GM04504 (cell line): ENCODE measurements at regions not wholly inside any gene's neighbourhood (a gene's known extent, or its start where the extent isn't known, plus 50 kb on each side); places are given as distances from the start of the nearest gene placed in this dataset.
A peak's percentile ranks its signal among the peaks of the same experiment; 100 is the strongest.
"Not testable (repeated sequence)": the region's sequence is repeated elsewhere in the genome, so short reads cannot be mapped to it uniquely, and the experiment has no call there.

Experiments
- DNase-seq: peaks from one replicate; pipeline ENCODE4 v3.0.0-alpha.2; 2012; ENCODE audit warnings: low read depth

DNA sequence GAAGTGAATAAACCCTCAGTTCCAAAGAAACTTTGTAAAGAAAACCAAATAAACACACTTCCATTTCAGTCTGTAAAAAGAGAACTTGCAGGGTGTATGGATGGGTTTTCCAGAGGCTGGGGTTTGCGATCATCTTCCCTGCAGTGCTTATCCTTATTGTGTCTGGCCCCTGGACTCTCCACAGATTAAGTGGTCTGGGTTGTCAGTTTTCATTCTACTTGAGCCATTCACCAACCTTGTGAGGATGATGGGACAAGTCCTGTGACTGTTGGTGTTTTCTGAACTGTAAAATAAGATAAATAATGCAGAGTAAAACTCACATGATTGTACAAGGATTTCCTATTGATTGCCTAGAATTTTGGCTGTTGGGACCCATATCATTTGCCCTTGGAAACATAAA, 166.1 kb upstream of the MOCS2 start:
- DNase-seq, result no peak

DNA sequence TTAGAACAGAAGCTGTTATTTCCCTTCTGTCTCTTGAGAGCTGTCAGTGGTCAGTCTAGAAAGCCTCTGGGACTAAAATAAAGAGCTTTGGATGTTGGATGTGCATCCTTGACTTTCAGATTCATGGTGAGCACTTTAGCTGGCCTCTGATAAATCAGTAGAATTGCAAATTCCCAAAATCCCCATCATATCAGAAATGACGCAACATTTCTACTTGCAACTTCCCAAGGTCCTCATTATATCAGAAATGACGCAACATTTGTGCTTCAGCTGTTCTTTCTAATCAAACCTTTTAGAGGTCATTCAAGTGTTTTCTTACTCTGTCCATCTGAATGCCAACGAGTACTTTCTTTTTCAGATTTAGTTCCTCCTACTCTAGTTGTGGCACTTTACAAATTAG, 167.3 kb upstream of the MOCS2 start:
- DNase-seq, result no peak

DNA sequence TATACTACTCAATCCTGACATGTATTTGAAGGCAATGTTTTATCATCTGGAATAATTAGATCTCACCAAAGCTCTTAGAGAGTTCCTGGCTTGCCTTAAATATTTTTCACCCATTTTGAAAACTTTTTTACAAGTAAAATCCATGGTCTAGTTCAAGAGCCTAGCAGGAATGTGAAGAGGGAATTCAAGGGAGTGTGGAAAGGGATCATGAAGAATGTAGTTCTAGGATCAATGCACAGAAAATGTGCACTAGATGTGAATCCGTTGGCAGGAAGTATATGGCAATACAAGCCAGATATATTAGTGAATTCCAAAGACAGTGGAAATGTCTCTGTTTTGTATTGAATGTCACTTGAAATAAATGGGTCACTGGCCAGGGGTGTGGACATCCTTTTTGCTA, 167.9 kb upstream of the MOCS2 start:
- DNase-seq, result no peak

DNA sequence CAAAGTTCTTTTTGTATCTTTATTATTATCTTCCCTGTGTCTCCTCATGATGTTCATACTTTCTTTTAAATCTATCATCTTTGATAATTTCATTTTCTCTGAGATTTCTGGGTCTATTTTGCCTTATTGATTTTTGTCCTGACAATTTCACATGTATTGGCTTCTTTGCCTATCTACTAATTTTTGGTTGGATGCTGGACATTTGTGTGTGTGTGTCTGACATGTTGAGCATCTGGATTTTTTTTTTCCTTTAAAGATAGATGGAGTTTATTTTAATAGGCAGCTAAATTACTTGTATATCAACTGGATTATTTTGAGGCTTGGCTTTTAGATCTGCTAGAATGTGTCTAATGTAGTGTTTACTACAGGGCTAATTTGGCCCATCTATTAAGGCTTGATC, 178.0 kb upstream of the MOCS2 start:
- DNase-seq, result no peak

DNA sequence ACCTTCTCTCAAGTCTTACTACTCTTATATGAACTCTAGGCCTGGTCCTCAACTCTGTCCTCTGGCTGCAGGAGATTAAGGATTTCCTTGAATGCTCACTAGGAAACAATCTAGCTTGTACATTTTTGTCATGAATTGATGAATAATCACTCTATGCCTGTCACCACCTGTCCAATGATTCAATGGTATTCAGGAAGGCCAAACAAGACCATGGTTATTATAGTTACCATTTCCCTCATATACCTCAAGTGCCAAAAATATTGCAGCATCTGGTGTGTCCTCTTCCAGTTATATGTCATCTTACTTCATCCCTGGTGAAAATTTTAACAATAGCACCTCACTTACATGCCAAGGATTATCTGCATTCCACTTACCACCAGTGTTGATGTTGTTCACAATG, 179.0 kb upstream of the MOCS2 start:
- DNase-seq, result no peak

DNA sequence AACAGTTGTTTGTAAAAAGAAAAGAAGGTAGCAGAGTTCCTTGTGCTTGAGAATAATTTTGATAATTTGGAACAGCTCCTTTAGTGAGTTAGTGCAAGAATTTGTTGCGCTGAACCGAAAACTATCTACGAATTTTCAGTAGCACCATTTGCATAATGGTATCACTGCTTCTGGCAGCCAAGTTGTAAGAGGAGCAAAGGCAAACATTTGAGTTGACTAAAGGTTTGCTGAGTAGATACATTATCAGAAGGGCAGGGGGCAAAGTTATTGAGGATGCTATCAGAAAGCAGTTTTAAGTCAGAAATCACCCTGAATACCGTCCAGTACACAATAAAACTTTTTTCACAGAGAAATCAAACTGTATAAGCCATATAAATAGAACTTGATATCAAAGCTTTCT, 181.5 kb upstream of the MOCS2 start:
- no peak for DNase-seq

DNA sequence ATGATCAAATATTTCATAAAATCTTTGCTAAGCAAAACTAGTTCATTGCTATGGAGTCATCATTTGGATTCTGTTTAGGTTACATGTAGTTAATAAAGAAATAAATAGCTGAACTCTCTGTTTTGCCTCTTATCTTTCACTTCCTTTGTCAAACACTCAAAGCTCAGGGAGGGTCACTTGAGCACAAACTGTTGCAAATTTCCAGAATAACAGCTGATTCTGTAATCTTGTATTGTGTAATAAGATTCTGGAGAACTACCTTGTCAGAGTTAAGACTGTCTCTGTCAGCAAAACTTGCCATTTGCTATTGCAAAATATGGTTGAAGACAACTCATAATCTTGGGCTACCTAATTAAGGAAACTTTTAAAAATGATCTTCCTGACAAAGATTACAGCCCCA, 182.0 kb upstream of the MOCS2 start:
- DNase-seq, result no peak

DNA sequence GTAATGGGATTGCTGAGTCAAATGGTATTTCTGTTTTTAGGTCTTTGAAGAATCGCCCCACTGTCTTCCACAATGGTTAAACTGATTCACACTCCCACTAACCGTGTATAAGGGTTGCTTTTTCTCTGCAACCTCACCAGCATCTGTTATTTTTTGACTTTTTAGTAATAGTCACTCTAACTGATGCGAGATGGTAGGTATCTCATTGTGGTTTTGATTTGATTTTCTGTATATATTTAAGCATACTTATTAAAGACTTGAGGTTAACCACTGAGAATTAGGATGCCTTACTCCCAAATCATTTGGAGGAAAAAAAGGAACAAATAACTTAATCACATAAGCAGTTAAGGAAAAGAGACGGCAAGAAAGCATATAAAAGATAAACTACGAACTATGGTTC, 181.6 kb upstream of the FST start:
- DNase-seq, result no peak

DNA sequence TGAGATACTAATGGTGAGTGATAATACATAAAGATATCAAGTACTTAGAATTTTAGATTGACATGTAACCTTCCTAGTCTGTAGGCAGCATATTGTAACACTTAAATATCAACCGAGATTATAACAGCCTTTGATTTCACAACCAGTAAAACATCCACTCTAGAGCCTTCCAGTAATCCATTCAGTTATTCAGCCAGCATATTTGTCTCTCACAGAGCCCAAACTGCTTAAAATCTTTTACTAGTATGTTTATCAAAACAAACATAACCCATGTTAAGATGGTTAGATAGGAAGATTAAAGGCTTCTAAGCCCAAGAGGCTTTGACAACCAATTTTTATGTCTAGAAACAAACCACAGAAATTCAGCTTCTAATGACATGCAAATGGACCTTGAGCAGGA, 177.9 kb upstream of the FST start:
- peak; percentile 41 for DNase-seq

DNA sequence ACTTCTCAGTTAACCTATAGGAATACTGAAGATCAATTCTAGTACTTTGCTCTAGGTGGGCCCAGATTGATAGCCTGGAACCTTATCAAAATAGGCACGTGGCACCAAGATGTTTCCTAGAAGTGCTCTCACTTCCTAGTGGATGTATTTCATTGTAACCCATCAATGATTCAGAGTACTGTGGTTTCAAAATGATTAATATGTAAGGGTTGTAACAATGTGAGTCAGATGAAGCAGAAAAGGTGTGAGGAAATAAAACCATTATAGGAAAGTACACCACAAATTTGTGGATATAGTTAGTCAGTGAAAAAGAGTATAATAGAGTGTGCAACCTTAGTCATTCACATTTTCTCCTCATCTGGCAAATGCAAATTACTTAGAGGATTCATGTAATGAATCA, 177.3 kb upstream of the FST start:
- DNase-seq, result peak; percentile 60

DNA sequence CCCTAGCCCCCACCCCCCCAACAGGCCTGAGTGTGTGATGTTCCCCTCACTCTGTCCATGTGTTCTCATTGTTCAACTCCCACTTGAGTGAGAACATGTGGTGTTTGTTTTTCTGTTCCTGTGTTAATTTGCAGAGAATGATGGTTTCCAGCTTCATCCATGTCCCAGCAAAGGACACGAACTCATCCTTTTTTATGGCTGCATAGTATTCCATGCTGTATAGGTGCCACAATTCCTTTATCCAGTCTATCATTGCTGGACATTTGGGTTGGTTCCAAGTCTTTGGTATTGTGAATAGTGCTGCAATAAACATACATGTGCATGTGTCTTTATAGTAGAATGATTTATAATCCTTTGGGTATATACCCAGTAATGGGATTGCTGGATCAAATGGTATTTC, 175.1 kb upstream of the FST start:
- not testable (repeated sequence) for DNase-seq

DNA sequence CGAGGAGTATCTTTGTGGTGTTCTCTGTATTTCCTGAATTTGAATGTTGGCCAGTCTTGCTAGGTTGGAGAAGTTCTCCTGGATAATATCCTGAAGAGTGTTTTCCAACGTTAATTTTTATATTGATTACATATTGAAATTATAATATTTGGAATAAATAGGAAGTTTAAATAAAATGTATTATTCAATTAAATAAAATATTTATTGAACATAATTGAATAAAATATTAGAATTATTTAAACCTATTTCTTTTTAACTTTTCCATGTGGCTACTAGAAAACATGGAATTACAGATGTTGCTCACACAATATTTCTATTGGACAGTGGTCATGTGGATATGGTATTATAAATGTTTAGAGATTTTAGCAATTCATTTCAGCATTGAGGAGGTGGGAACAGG, 170.8 kb upstream of the FST start:
- no peak for DNase-seq

DNA sequence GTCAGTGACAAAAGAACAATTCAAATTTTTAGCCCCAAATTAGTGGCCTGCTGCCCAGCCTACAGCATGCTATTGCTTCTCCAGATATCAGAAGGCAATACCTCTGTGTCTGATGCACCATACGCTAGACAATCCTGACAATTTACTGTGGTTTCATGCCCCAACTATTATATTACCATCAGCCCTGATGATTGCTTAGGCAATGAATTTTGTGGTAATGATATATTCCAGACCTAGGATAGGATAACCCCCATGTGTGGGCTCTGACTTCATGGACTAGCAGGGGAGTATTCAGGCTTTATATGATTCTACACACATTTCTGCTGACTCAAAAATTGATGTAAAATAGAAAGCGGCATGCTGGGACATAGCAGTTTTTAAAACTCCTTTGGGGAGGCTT, 168.7 kb upstream of the FST start:
- no peak for DNase-seq

DNA sequence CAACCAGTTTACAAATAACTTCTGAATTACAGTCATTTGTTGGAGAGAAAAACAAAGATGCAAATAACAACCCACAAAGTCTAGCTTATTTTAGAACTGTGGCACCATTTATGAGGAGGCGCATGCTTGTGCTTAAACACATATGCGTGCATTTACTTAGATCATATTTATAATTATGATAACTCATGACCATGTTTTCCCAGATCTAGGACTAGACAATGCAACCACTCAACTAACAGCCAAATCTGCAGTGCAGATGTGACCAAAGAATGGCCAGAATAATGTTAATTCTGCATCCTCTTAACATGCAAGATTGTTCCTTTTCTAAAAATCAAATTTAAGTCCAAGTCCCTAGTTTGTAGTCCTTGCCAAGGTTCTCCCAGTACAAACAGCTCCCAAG, 167.3 kb upstream of the FST start:
- no peak for DNase-seq

DNA sequence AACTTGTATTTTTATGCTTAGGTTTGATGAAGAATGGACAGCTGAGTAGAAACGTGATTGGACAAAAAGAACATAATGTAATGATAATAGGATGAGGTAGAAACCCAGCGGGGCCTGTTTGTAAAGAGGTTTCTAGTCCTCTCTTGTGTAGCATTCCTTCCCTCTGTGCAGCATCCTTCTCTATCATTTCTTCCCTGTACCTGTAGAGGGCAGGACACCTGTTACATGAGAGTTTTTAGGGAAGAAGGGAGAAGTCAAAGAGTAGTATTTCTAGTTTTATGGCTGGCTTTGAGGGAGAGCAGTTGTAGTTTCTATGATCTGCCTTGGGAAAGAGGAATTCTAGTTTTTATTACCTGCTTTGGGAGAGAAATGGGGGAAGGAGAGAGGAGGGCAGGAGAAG, 162.1 kb upstream of the FST start:
- DNase-seq, result no peak

DNA sequence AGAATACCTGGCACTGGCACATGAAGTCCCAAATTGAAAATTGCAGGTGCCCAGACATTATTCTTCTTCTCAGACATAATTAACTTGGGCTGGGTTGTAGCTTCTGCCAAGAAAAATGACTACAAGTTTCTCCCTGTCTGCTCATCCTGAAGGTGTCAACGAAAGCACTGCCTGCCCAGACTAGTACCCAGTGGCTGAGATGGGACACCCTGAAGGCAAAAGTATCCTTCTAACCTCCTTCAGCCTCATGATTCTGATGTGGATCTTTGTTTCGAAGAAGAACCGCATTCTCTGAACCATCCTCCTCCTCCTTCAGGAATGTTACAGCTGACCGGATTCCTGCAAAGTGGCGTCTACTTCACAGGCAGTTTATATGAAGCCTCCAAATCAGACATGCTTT, 161.1 kb upstream of the FST start:
- DNase-seq, result no peak

DNA sequence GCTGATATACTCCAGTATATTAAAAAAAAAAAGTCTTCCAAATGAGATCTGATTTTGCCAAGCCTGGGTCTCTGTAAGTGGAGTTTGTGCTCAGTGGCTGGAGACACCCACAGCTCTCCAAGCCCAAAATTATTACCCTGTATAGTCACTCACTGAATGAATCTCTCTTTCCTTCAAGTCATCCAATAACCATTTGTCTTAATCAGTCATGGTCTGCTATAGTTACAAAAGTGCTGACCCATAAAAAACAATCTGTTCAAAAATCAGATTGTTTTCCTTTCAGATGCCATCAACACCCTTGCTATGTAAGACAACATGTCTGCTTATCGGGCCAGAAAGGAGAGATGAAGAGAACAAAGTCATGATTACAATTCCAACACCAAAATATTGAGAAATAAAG, 159.4 kb upstream of the FST start:
- no peak for DNase-seq

DNA sequence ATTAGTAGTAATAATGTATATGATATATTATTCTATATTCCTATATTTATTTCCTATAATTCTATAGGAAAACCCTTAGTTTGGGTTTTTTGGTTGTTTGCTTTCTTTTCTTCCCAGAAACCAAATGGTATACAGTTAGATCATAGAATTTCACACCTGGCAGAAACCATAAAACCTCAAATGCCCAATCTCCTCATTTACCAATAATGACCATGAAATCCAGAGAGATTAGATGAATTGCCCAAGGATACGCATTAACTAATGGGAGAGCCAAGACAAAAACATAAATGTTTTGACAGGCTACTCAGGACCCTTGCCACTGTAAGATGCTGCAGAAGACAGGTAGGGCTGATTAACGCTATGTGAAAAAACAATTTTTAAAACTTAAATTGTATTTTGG, 158.7 kb upstream of the FST start:
- DNase-seq, result no peak

DNA sequence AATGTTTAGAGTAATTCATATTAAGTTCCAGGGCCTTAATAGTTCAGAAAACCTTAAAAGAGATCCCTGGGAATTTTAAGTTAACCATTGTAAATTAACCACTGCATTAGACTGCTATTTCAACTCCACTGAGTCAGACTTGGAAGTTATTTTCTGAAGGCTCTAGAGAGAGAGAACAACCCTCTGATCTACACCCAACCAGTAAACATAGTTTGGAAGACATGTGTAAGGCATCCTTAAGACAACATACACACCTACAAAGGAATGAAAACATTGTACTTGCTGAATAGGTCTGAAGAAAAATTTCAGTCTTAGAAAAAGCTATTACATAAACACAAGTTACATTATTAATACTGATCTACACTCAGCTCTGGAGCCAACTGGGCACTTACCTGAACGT, 158.2 kb upstream of the FST start:
- no peak for DNase-seq

DNA sequence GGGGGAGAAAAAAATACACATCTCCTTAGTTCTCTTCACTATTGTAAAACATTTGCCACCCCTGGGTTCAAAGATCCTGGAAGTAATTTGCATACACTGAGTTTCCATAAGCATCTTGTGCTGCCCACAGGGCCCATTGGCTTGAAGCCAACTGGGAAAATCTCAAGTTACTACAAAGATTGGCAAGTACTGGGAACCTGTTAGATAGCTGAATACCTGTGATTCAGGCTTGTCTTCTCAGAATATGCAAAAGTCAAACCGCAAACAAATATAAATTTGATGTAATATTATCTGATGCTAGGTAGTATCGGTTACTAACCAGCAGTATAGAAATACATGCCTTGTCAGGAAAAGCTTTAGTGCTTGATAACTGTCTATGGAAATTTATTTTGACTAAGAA, 156.9 kb upstream of the FST start:
- DNase-seq, result no peak

DNA sequence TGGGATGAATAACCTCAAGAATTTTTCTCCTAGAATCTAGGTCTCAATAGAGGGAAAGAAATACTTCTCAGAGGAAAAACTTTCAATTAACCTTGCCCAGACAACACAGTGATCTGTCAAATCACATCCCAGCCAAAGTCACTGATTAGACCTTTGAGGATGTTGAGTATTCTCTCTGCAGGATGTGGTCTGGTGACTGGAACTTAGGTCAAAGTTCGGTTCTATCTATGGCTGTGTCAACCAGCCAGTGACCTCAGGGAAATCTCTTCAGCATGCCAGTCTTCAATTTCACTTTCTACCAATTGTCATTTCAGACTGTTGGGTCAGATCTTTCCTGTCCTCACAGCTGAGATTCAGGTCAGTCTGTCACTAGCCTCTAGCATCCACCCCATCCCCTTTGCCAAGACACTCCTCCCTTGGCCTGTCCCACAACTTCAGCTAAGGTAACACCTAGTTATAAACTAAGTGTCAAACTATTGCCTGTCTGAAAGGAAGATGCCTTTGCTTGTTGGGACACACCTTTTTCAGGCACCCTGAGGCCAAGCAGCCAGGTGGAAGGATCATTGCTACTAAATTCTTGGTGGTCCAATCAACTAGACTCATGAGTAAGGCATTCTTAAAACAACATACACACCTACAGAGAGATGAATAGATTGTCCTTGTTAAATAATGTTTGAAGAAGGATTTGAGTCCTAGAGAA, 156.3 kb upstream of the FST start:
- DNase-seq, result no peak

DNA sequence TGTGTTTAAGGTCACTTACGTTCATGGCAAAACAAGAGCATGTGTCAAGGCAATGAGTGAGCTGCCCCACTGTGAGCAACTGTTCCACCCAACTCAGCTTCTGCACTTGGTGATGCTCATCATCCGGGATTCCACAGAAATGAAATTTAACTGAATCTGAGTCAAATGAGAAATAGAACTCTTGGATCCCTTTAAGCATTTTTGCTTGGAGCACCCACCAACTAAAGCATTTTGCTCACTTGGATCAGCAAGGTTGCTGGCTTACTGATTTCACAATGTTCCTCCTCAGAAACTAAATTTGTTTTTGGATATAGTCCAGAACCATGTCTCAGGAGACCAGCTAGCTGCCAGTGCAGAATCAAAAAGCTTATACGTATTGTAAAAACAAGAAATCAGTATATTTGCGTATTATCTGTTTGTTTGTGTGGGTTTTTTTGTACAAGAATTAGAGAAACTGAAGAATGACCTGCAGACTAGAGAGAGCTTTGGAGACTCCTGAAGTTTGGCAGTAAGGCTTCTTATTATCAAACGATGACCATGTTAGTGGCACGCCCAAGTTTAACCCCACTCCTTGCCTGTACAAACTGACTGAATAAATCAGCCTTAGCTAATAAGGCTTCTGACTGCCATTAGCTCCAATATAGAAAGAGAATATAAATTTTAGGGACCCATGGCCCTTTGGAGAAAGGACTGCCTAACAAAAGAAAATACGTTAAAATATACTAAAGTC, 153.8 kb upstream of the FST start:
- DNase-seq, result no peak

DNA sequence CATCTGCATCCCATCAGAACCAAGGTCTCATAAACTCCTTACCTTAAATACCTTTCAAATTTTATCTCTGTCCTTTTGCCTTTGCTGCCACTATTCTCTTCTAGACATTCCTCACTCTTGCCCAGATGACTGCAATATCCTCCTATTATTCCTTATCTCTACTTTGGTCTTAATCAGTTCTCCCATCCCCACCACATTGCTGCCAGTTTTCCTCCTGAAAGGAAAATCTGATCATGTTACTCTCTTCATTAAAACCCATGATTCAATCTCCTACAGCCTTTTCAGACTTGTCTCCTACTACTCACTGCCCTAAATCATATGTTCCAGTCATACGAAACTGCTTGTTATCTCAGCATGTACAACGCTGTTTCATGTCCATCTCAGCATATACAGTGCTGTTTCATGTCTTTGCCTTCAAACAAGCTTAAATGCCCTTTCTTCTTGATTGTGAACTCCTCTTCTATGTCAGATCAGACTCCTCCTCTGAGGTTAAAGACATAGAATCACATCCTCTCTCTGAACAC, 152.6 kb upstream of the FST start:
- no peak for DNase-seq

DNA sequence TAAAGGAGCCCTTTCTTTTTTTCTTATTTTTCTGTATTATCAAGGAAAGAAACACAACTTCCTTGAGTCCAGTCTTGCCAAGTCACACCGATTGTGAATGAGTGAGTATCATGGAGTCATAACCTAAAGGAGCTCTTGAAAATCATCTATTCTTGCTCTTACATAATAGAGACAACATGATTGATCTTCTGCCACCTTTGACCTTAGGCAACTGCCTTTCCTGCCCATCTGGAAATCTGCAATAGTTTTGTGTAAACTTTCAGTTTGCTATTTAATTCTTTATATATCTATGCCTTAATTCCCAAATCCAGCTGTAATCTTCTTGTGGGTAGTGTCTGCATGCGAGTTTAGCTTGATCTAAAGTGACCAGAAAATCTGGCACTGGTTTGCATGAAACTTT, 149.9 kb upstream of the FST start:
- DNase-seq, result no peak
